Uterus (tissue), 3 donors: ENCODE measurements at regions not wholly inside any gene's neighbourhood (a gene's known extent, or its start where the extent isn't known, plus 50 kb on each side); places are given as distances from the start of the nearest gene placed in this dataset.

Experiments used
- DNase-seq, 2 donors: peaks; one replicate each; pipeline ENCODE4 v3.0.0-alpha.2; 2019 to 2020
- H3K27ac ChIP-seq, 2 donors: fragments of 200-600 bp; sonication (generic); 1 replicate in 1 of 2; 2 replicates in 1 of 2; pipeline ENCODE4 v1.5.1; 2016 to 2018
- H3K27me3 ChIP-seq, 2 donors: fragments of 200-600 bp; sonication (generic); one replicate each; pipeline ENCODE4 v1.5.1; 2018 to 2019; ENCODE audit warnings: control low read depth in 1 of 2
- H3K36me3 ChIP-seq, 2 donors: fragments of 200-600 bp; sonication (generic); one replicate each; pipeline ENCODE4 v1.5.1; 2019; ENCODE audit warnings: control low read depth in 1 of 2
- H3K4me1 ChIP-seq, 2 donors: fragments of 200-600 bp; sonication (generic); one replicate each; pipeline ENCODE4 v1.5.1; 2018 to 2019; ENCODE audit warnings: control low read depth in 1 of 2
- H3K4me3 ChIP-seq, 2 donors: fragments of 200-600 bp; sonication (generic); 1 replicate in 1 of 2; 2 replicates in 1 of 2; pipeline ENCODE4 v1.5.1; 2018 to 2019; ENCODE audit warnings: mild to moderate bottlenecking in 1 of 2
- H3K9me3 ChIP-seq, 2 donors: fragments of 200-600 bp; sonication (generic); one replicate each; pipeline ENCODE4 v1.5.1; 2019; ENCODE audit warnings: control low read depth in 1 of 2
- CTCF ChIP-seq, 4 experiments: fragments of 200-600 bp in 2 of 4; fragments of 450-650 bp in 2 of 4; sonication (generic) in 2 of 4; IDR thresholded peaks; one replicate each; pipeline ENCODE4 v1.5.1; 2016 to 2019; ENCODE audit warnings: antibody characterized with exemption in 4 of 4, mild to moderate bottlenecking in 2 of 4, moderate library complexity in 1 of 4
- POLR2A ChIP-seq, 2 donors: fragments of 450-650 bp; IDR thresholded peaks; one replicate each; pipeline ENCODE4 v1.6.1; 2016; ENCODE audit warnings: antibody characterized with exemption in 2 of 2, mild to moderate bottlenecking in 1 of 2, moderate library complexity in 1 of 2
- intact Hi-C: fragments of 100-400 bp; cut with DNase I; formaldehyde crosslinking; loops from one replicate; pipeline ENCODE4 v1.15.1; 2023; ENCODE audit warnings: low total_unique reads
- donor health status: DM: yes; HTN: yes; CAD: no.

GRCh38 chr21:24289539-24289938, 1317.7 kb downstream of the MRPL39 start:
- H3K9me3 ChIP-seq, result no peaks in the 10 kb centered on the region
- H3K4me3 ChIP-seq, result no peak overlapping the region
- no peaks in the 10 kb centered on the region for H3K36me3 ChIP-seq
- H3K4me1 ChIP-seq, result no peaks in the 10 kb centered on the region
- TF ChIP-seq POLR2A (IDR thresholded peaks at IDR 0.05) (no peak), CTCF (IDR thresholded peaks at IDR 0.05) (no peak)
- no peak for DNase-seq
- H3K27me3 ChIP-seq, result no peaks in the 10 kb centered on the region
- intact Hi-C loops, result no loop called here
- H3K27ac ChIP-seq, result no peak overlapping the region

- Histone ChIP-seq H3K4me1 (no peaks in the 10 kb centered on the region), H3K36me3 (no peaks in the 10 kb centered on the region), H3K4me3 (no peak overlapping the region), H3K9me3 (no peaks in the 10 kb centered on the region), H3K27ac (no peak overlapping the region), H3K27me3 (no peaks in the 10 kb centered on the region)
- intact Hi-C loops, result no loop called here
- TF ChIP-seq POLR2A (IDR thresholded peaks at IDR 0.05), result no peak
- no peak for TF ChIP-seq CTCF (IDR thresholded peaks at IDR 0.05)
- DNase-seq, result no peak
Observed at GRCh38 chr21:24280596-24280995, 1326.7 kb downstream of the MRPL39 start.

GRCh38 chr21:24278711-24279110, 1328.6 kb downstream of the MRPL39 start:
- Histone ChIP-seq H3K9me3 (no peaks in the 10 kb centered on the region), H3K36me3 (no peaks in the 10 kb centered on the region), H3K27ac (no peak overlapping the region), H3K27me3 (no peaks in the 10 kb centered on the region), H3K4me1 (no peaks in the 10 kb centered on the region), H3K4me3 (no peak overlapping the region)
- intact Hi-C loops, result no loop called here
- no peak for DNase-seq
- no peak for TF ChIP-seq CTCF (IDR thresholded peaks at IDR 0.05)

GRCh38 chr21:24276204-24276603, 1331.1 kb downstream of the MRPL39 start:
- no peak for DNase-seq
- intact Hi-C loops, result no loop called here
- TF ChIP-seq CTCF (IDR thresholded peaks at IDR 0.05), result no peak
- TF ChIP-seq POLR2A (IDR thresholded peaks at IDR 0.05), result no peak

GRCh38 chr21:24275616-24276015, 1331.7 kb downstream of the MRPL39 start:
- Histone ChIP-seq H3K27me3 (no peaks in the 10 kb centered on the region), H3K36me3 (no peaks in the 10 kb centered on the region), H3K9me3 (no peaks in the 10 kb centered on the region), H3K4me3 (no peak overlapping the region), H3K4me1 (no peaks in the 10 kb centered on the region), H3K27ac (no peak overlapping the region)
- intact Hi-C loops, result no loop called here
- TF ChIP-seq POLR2A (IDR thresholded peaks at IDR 0.05), result no peak
- no peak for TF ChIP-seq CTCF (IDR thresholded peaks at IDR 0.05)
- no peak for DNase-seq

More at GRCh38 chr21:24276204-24276603, 1331.1 kb downstream of the MRPL39 start:
- Histone ChIP-seq H3K36me3 (no peaks in the 10 kb centered on the region), H3K27ac (no peak overlapping the region), H3K27me3 (no peaks in the 10 kb centered on the region), H3K4me3 (no peak overlapping the region), H3K4me1 (no peaks in the 10 kb centered on the region), H3K9me3 (no peaks in the 10 kb centered on the region)
